BJ (cell line): ENCODE measurements at regions not wholly inside any gene's neighbourhood (a gene's known extent, or its start where the extent isn't known, plus 50 kb on each side); places are given as distances from the start of the nearest gene placed in this dataset.

Source experiments
- CTCF ChIA-PET: fragments of 350-600 bp; formaldehyde crosslinking; extraction: SDS; loops from one replicate; lab custom pipeline; 2021; ENCODE audit warnings: antibody characterized with exemption, inconsistent platforms; lab: Yijun Ruan, JAX
- POLR2A ChIA-PET: fragments of 300-600 bp; sonication (Branson Sonifier 250); formaldehyde crosslinking; extraction: SDS; loops from one replicate; lab custom pipeline; 2021; ENCODE audit warnings: antibody characterized with exemption; lab: Charles Lee
- DNase-seq: peaks from one replicate; pipeline ENCODE4 v3.0.0-alpha.2; 2011; ENCODE audit warnings: low read depth
- H3K27me3 ChIP-seq: 2 replicates; pipeline ENCODE4 v1.6.0; 2011; ENCODE audit warnings: low read length; ENCODE audit not compliant: control insufficient read depth, insufficient read depth
- H3K36me3 ChIP-seq: 2 replicates; pipeline ENCODE4 v1.5.1; 2011; ENCODE audit warnings: low read length; ENCODE audit not compliant: control insufficient read depth, insufficient read depth
- H3K4me3 ChIP-seq: 2 replicates; pipeline ENCODE4 v1.5.1; 2011; ENCODE audit warnings: low read depth, mild to moderate bottlenecking, control low read depth, low read length
- CTCF ChIP-seq: IDR thresholded peaks from 2 replicates; pipeline ENCODE4 v1.5.1; 2011; ENCODE audit warnings: low read depth, mild to moderate bottlenecking, control low read depth, inconsistent platforms, low read length, moderate library complexity; ENCODE audit not compliant: insufficient read depth

DNA sequence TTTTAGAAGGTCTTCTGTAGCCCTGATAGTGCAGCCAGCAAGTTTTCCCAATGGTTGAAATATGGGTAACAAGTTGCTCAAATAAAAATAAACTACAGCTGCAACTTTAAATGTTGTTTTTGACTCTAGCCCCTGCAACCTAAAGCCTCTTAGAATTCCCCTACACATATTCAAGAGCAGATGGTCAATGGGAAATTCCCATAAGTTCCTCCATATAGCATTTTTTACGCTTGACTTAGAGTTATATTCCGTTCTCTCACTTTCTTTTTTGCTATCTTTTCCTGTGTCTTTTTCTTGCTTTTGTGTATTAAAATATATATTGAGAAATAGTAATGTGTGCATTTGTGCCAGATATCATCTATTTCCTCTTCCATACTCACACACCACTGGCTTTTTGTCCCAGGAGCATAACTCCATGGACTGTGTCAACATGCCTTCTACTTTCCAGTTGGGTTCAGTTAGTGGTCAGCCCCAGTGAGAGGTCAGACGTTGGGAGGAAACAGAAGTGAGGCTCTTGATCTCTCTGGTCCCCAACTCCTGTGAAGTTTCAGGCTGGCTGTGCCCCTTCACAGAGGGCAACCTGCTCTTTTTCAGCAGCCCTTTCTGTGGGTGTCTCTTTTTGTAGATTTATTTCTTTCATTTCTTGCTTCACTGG lies 63.3 kb upstream of the TP63 start:
- Histone ChIP-seq H3K4me3 (no peak overlapping the region), H3K36me3 (no peaks in the 10 kb centered on the region), H3K27me3 (no peaks in the 10 kb centered on the region)
- no peak for TF ChIP-seq CTCF
- ChIA-PET POLR2A (no interaction called here), CTCF (no interaction called here)
- DNase-seq = no peak

GRCh38 chr3:189568961-189569360 lies 62.2 kb upstream of the TP63 start:
- Histone ChIP-seq H3K4me3 (no peak overlapping the region), H3K27me3 (no peaks in the 10 kb centered on the region), H3K36me3 (no peaks in the 10 kb centered on the region)
- ChIA-PET CTCF (no interaction called here), POLR2A (no interaction called here)
- no peak for DNase-seq
- no peak for TF ChIP-seq CTCF

- ChIA-PET POLR2A (no interaction called here), CTCF (no interaction called here)
These were observed 61.7 kb upstream of the TP63 start for GRCh38 chr3:189569473-189569872.

GRCh38 chr3:189570916-189571315 lies 60.3 kb upstream of the TP63 start:
- Histone ChIP-seq H3K4me3 (no peak overlapping the region), H3K27me3 (no peaks in the 10 kb centered on the region), H3K36me3 (no peaks in the 10 kb centered on the region)
- CTCF ChIA-PET = no interaction called here
- TF ChIP-seq CTCF = no peak
- no peak for DNase-seq
- POLR2A ChIA-PET = no interaction called here

More at GRCh38 chr3:189569473-189569872, 61.7 kb upstream of the TP63 start:
- Histone ChIP-seq H3K27me3 (no peaks in the 10 kb centered on the region), H3K4me3 (no peak overlapping the region), H3K36me3 (no peaks in the 10 kb centered on the region)
- no peak for DNase-seq
- TF ChIP-seq CTCF = no peak

- H3K27me3 ChIP-seq = no peaks in the 10 kb centered on the region
- no peak for DNase-seq
- no peak overlapping the region for H3K4me3 ChIP-seq
- CTCF ChIA-PET = no interaction called here
- POLR2A ChIA-PET = no interaction called here
- no peaks in the 10 kb centered on the region for H3K36me3 ChIP-seq
- no peak for TF ChIP-seq CTCF
These were observed 58.9 kb upstream of the TP63 start for GRCh38 chr3:189572249-189572648.
